ENCODE measurements at regions not wholly inside any gene's neighbourhood (a gene's known extent, or its start where the extent isn't known, plus 50 kb on each side); places are given as distances from the start of the nearest gene placed in this dataset.

- CTCF ChIA-PET = interaction anchor here (0.9 to 1.6 kb wide), 2 partner anchors 42 to 482 kb away, joined by 3 read pairs; no protein-coding TSS in a partner anchor
- DNase-seq (ENCODE audit: extremely low spot score) = no peak
- POLR2A ChIA-PET = no interaction called here
- TF ChIP-seq CTCF (IDR thresholded peaks at IDR 0.05; ENCODE audit: control extremely low read depth, extremely low read depth, low read depth, missing control alignments) = no peak
Measured at GRCh38 chr16:54398986-54399385, 112.4 kb upstream of the IRX3 start.

GRCh38 chr16:54397838-54398237, 111.3 kb upstream of the IRX3 start:
- no peak for DNase-seq (ENCODE audit: extremely low spot score)
- CTCF ChIA-PET = interaction anchor here (0.9 kb wide), 1 partner anchor 483 kb away, joined by 3 read pairs; no protein-coding TSS in a partner anchor
- POLR2A ChIA-PET = no interaction called here
- no peak for TF ChIP-seq CTCF (IDR thresholded peaks at IDR 0.05; ENCODE audit: control extremely low read depth, extremely low read depth, low read depth, missing control alignments)

- POLR2A ChIA-PET = no interaction called here
- DNase-seq (ENCODE audit: extremely low spot score) = no peak
- TF ChIP-seq CTCF (IDR thresholded peaks at IDR 0.05; ENCODE audit: control extremely low read depth, extremely low read depth, low read depth, missing control alignments) = no peak
- CTCF ChIA-PET = no interaction called here
Measured at GRCh38 chr16:54397190-54397835, 110.7 kb upstream of the IRX3 start.

- no peak for TF ChIP-seq CTCF (IDR thresholded peaks at IDR 0.05; ENCODE audit: control extremely low read depth, extremely low read depth, low read depth, missing control alignments)
- no peak for DNase-seq (ENCODE audit: extremely low spot score)
- ChIA-PET CTCF (interaction anchor here (1.5 kb wide), 1 partner anchor 8 kb away, joined by 3 read pairs; no protein-coding TSS in a partner anchor), POLR2A (no interaction called here)
Measured at GRCh38 chr16:54389836-54390494, 103.4 kb upstream of the IRX3 start.

- ChIA-PET CTCF (no interaction called here), POLR2A (no interaction called here)
- no peak for DNase-seq (ENCODE audit: extremely low spot score)
- TF ChIP-seq CTCF (IDR thresholded peaks at IDR 0.05; ENCODE audit: control extremely low read depth, extremely low read depth, low read depth, missing control alignments) = no peak
Measured at GRCh38 chr16:54385141-54385540, 98.6 kb upstream of the IRX3 start.

- ChIA-PET CTCF (interaction anchor here (1.0 kb wide), 1 partner anchor 9 kb away, joined by 3 read pairs; no protein-coding TSS in a partner anchor), POLR2A (no interaction called here)
- TF ChIP-seq CTCF (IDR thresholded peaks at IDR 0.05; ENCODE audit: control extremely low read depth, extremely low read depth, low read depth, missing control alignments) = no peak
- no peak for DNase-seq (ENCODE audit: extremely low spot score)
Measured at GRCh38 chr16:54381601-54382313, 95.2 kb upstream of the IRX3 start.

Data from GM10248 (cell line).